ENCODE measurements at regions not wholly inside any gene's neighbourhood (a gene's known extent, or its start where the extent isn't known, plus 50 kb on each side); places are given as distances from the start of the nearest gene placed in this dataset.

GRCh38 chr1:213519098-213519497 is 468.1 kb downstream of the RPS6KC1 start:
- intact Hi-C loops (cut with DNase I), result no loop called here
- no peak for DNase-seq (ENCODE audit: extremely low spot score)
- Histone ChIP-seq H3K27me3 (no peaks in the 10 kb centered on the region), H3K9me3 (peaks cover 0 to 14% (median 7%) of the 10 kb centered on the region in 4 donors), H3K36me3 (no peaks in the 10 kb centered on the region), H3K4me3 (no peak overlapping the region), H3K4me1 (no peaks in the 10 kb centered on the region), H3K27ac (replicated peaks in 1 of 4) (no peak overlapping the region)
- WGBS, result 43% methylated on average over 4 of the region's 4 CpGs
- no peak for TF ChIP-seq POLR2AphosphoS5 (IDR thresholded peaks at IDR 0.05)
- TF ChIP-seq CTCF (IDR thresholded peaks at IDR 0.05), result no peak
- TF ChIP-seq EP300 (IDR thresholded peaks at IDR 0.05), result no peak
- no peak for TF ChIP-seq POLR2A (IDR thresholded peaks at IDR 0.05; ENCODE audit: low read depth)

GRCh38 chr1:213521206-213521605 is 466.6 kb upstream of the PROX1 start:
- Histone ChIP-seq H3K27ac (replicated peaks in 1 of 4) (no peak overlapping the region), H3K27me3 (no peaks in the 10 kb centered on the region), H3K4me3 (no peak overlapping the region), H3K9me3 (peaks cover 0 to 14% (median 7%) of the 10 kb centered on the region in 4 donors), H3K4me1 (no peaks in the 10 kb centered on the region), H3K36me3 (no peaks in the 10 kb centered on the region)
- TF ChIP-seq EP300 (IDR thresholded peaks at IDR 0.05) (no peak), CTCF (IDR thresholded peaks at IDR 0.05) (no peak)
- no peak for DNase-seq (ENCODE audit: extremely low spot score)
- intact Hi-C loops (cut with DNase I), result no loop called here
- 95% methylated on average over 2 of the region's 2 CpGs for WGBS

- H3K4me1 ChIP-seq, result no peaks in the 10 kb centered on the region
- no peak for DNase-seq (ENCODE audit: extremely low spot score)
- H3K27ac ChIP-seq (replicated peaks in 1 of 4), result no peak overlapping the region
- H3K9me3 ChIP-seq, result peaks cover 0 to 14% (median 7%) of the 10 kb centered on the region in 4 donors
- H3K36me3 ChIP-seq, result no peaks in the 10 kb centered on the region
- WGBS, result 74% methylated on average over 10 of the region's 10 CpGs
- no peaks in the 10 kb centered on the region for H3K27me3 ChIP-seq
- no peak overlapping the region for H3K4me3 ChIP-seq
- intact Hi-C loops (cut with DNase I), result no loop called here
- TF ChIP-seq CTCF (IDR thresholded peaks at IDR 0.05) (no peak), POLR2AphosphoS5 (IDR thresholded peaks at IDR 0.05) (no peak), POLR2A (IDR thresholded peaks at IDR 0.05; ENCODE audit: low read depth) (no peak)
Measured at GRCh38 chr1:213523781-213524398, 463.9 kb upstream of the PROX1 start.

GRCh38 chr1:213526306-213526705 is 461.5 kb upstream of the PROX1 start:
- Histone ChIP-seq H3K4me3 (no peak overlapping the region), H3K36me3 (no peaks in the 10 kb centered on the region), H3K27me3 (no peaks in the 10 kb centered on the region), H3K4me1 (peaks cover 0 to 6% (median 2%) of the 10 kb centered on the region in 4 donors), H3K27ac (replicated peaks in 1 of 4) (no peak overlapping the region), H3K9me3 (peaks cover 0 to 12% (median 7%) of the 10 kb centered on the region in 4 donors)
- TF ChIP-seq CTCF (IDR thresholded peaks at IDR 0.05) (no peak), POLR2A (IDR thresholded peaks at IDR 0.05; ENCODE audit: low read depth) (no peak), POLR2AphosphoS5 (IDR thresholded peaks at IDR 0.05) (no peak), EP300 (IDR thresholded peaks at IDR 0.05) (no peak)
- intact Hi-C loops (cut with DNase I), result no loop called here
- WGBS, result 73% methylated on average over 4 of the region's 4 CpGs
- DNase-seq (ENCODE audit: extremely low spot score), result no peak
